GM10248 (cell line): ENCODE measurements at regions not wholly inside any gene's neighbourhood (a gene's known extent, or its start where the extent isn't known, plus 50 kb on each side); places are given as distances from the start of the nearest gene placed in this dataset.

Experiments used
- CTCF ChIA-PET: fragments of 300-600 bp; sonication (Branson Sonifier 250); formaldehyde crosslinking; extraction: SDS; loops from one replicate; lab custom pipeline; 2021; ENCODE audit warnings: antibody characterized with exemption; lab: Yijun Ruan, JAX
- POLR2A ChIA-PET: fragments of 350-650 bp; sonication (Branson Sonifier 250); formaldehyde crosslinking; extraction: SDS; loops from one replicate; lab custom pipeline; 2020; ENCODE audit warnings: antibody characterized with exemption; lab: Yijun Ruan, JAX
- DNase-seq: peaks from one replicate; pipeline ENCODE4 v3.0.0; 2012; ENCODE audit errors: extremely low spot score
- TF ChIP-seq, protein P1 (sequence below): IDR thresholded peaks from 2 replicates; pipeline ENCODE4 v1.5.1; 2012; ENCODE audit warnings: mild to moderate bottlenecking, low read depth; ENCODE audit errors: extremely low read depth, missing control alignments, control extremely low read depth

DNA sequence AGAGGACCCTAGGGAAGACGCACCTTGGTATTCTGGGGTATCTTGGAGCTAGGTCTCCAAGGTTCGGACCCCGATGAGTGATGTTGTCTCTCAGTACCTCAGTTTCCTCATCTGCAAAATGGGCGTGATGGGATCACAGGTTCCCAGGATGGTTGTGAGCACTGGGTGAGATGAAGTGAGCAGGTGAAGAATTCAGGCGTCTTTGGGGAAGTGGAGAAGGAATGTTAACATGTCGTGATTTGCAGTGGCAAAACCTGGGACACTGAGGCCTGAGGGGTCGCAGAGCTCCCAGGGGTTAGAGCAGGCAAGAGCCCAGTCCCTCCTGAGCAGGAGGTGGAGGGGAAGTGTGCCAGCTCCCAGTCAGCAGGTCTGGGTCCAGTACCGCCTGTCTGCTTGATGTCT is 215.1 kb upstream of the GSE1 start:
- ChIA-PET POLR2A (no interaction called here), CTCF (interaction anchor here (0.8 to 2.5 kb wide), 6 partner anchors 18 to 217 kb away, joined by 3 to 10 read pairs (median 4); no protein-coding TSS in a partner anchor)
- DNase-seq = no peak
- TF ChIP-seq, protein P1, sequence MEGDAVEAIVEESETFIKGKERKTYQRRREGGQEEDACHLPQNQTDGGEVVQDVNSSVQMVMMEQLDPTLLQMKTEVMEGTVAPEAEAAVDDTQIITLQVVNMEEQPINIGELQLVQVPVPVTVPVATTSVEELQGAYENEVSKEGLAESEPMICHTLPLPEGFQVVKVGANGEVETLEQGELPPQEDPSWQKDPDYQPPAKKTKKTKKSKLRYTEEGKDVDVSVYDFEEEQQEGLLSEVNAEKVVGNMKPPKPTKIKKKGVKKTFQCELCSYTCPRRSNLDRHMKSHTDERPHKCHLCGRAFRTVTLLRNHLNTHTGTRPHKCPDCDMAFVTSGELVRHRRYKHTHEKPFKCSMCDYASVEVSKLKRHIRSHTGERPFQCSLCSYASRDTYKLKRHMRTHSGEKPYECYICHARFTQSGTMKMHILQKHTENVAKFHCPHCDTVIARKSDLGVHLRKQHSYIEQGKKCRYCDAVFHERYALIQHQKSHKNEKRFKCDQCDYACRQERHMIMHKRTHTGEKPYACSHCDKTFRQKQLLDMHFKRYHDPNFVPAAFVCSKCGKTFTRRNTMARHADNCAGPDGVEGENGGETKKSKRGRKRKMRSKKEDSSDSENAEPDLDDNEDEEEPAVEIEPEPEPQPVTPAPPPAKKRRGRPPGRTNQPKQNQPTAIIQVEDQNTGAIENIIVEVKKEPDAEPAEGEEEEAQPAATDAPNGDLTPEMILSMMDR = no peak

DNA sequence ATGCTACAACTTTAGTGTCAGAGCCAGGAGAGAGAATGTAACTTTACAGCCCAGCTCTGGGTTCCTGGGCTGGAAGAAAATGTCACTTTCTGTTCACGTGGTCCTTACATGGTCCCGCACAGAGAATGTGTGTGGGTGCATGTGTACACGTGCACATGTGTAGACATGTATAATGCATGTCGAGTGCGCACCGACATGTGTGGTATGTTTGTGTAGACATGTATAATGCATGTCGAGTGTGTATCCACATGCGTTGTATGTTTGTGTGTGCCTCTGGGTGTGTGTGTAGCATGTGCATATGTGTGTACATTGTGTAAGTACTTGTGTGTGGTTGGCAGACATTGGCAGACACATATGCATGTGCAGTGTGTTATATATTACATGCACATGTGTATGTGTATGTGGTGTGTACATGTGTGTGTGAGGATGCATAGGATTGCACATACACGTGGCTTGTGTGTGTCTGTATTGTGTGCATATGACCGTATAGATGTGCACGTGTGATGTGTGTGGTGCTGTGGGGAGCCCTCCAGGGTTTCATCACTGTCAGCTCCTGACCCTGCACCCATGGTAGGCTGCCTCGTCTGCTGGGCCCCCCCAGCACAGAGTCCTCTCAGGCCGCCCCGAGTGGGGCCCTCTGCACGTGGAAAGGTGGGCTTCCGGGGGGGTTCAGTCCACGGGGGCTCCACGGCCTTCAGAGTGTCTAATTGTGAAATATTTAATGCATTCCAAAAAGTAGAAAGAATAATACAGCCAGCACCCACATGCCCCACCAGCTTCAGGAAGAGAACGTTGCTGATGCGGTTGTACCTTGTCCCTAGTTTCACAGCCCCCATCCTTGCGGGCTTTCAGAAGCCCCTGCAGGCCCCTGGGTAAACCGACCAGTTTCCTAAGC is 214.2 kb upstream of the GSE1 start:
- POLR2A ChIA-PET = no interaction called here
- no peak for DNase-seq
- CTCF ChIA-PET = interaction anchor here (0.8 to 1.7 kb wide), 5 partner anchors 17 to 217 kb away, joined by 3 to 6 read pairs (median 5); no protein-coding TSS in a partner anchor
- TF ChIP-seq, protein P1 = no peak

DNA sequence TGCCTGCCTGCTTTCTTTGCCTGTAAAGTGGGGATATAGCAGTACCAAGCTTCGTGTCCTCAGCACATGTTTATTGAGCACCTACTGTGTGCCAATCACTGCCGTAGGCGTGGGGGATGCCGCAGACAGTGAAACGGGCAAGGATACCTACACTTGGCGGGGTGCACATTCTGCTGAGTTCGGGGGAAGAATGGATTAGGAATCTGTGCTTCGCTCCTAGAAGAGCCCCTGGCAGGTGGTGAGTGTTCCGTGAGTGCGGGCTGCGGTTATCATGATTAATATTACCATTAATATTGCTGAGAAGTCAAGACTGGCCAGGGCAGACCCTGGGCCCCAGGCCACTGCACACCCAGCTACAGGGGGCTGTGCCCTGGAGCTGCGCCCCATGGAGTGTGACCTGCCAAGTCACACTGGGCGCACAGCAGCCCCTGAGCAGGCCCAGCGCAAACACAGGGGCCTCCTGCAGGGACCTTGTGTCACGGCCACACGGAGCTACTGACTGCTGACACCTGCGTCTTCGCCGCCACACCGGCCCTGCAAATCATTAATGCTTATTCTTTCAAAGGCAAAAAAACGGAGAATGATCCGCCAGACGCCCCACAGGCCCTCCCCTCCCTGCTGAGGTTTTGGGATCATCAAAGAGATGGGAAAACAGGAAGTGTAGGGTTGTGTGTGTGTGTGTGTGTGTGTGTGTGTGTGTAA is 213.4 kb upstream of the GSE1 start:
- POLR2A ChIA-PET = no interaction called here
- CTCF ChIA-PET = interaction anchor here (1.0 to 1.4 kb wide), 2 partner anchors 21 to 216 kb away, joined by 5 to 6 read pairs; no protein-coding TSS in a partner anchor
- DNase-seq = no peak
- TF ChIP-seq, protein P1 = no peak

DNA sequence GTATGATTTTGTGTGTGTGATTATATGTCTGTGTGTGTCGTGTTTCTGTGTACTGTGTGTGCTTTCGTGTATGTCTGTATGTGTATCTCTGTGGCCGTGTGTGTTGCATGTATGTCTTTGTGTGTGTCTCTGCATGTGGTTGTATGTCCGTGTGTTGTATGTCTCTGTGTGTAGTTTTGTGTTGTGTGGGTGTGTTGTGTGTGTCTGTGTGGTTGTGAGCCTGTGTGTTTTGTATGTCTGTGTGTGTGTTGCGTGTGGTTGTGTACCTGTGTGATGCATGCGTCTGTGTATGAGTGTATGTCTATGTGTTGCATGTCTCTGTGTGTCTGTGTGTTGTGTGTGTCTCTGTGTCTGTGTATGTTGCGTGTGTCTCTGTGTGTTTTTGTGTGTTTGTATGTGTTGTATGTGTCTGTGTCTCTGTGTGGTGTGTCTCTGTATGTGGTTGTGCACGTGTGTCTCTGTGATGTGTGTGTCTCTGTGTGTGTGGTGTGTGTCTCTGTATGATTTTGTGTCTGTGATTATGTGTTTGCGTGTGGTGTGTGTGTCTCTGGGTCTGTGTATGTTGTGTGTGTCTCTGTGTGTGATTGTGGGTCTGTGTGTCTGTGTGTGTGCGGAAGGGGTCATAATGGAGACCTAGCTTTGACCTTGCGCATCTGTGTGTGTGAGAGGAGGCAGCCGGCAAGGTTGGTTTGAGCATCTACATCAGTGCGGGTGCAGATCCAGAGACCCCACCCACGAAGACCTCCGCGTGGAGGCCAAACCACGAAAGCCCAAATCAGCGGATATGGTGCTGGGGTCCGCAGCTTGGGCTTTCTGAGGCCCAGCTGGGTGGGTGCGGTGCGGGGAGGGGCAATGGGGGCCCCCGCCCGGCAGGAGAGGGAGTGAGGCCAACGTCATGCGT is 212.6 kb upstream of the GSE1 start:
- POLR2A ChIA-PET = no interaction called here
- DNase-seq = no peak
- CTCF ChIA-PET = interaction anchor here (1.0 to 3.4 kb wide), 3 partner anchors 20 to 215 kb away, joined by 5 to 24 read pairs (median 6); no protein-coding TSS in a partner anchor
- TF ChIP-seq, protein P1 = no peak

DNA sequence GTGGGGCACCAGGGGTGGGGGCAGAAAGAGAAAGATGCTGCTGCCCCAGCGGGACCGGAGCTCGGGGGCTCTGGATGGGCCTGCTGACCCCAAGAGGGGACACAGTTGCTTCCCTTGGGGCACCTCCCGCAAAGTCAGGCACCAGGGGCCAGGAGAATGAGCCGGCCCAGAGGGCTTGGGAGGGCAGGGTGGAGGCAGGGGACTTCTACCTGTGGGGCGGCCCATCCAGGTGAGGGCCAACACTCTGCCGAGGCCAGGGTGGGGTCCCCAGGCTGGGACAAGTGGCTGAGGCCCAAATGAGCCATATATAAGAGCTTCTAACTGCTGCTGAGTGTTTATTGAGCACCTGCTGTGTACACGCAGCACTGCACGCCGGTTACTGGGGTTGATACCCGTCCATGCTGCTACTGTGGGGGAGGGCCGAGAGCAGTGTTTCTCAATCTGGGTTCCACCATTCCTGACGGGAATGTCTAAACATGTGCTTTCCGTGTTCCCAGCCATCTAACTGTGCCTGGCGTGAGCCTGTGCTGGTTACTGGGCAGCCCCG is 211.7 kb upstream of the GSE1 start:
- CTCF ChIA-PET = interaction anchor here (1.9 to 3.4 kb wide), 4 partner anchors 15 to 286 kb away, joined by 4 to 24 read pairs (median 9); no protein-coding TSS in a partner anchor
- no peak for DNase-seq
- TF ChIP-seq, protein P1 = no peak
- POLR2A ChIA-PET = no interaction called here
